Activated CD8-positive, alpha-beta T cell treated with anti-CD3 and anti-CD28 coated beads for 36 hours (primary cell): ENCODE measurements at regions not wholly inside any gene's neighbourhood (a gene's known extent, or its start where the extent isn't known, plus 50 kb on each side); places are given as distances from the start of the nearest gene placed in this dataset.
A peak's percentile ranks its signal among the peaks of the same experiment; 100 is the strongest.

Experiments
- ATAC-seq: fragments of 200-7000 bp; cut with Tn5 transposase; one replicate; pipeline ENCODE4 v1.10.0; 2021; ENCODE audit warnings: mild to moderate bottlenecking, moderate library complexity
- CTCF ChIA-PET: fragments of 350-600 bp; sonication (Branson Sonifier 250); formaldehyde crosslinking; loops from one replicate; lab custom pipeline; 2021; ENCODE audit warnings: antibody characterized with exemption; lab: Charles Lee
- POLR2A ChIA-PET: fragments of 350-600 bp; sonication (Branson Sonifier 250); formaldehyde crosslinking; loops from one replicate; lab custom pipeline; 2021; ENCODE audit warnings: antibody characterized with exemption; lab: Charles Lee
- DNase-seq: peaks from one replicate; pipeline ENCODE4 v3.0.0-alpha.2; 2020
- H3K27ac Mint-ChIP-seq: one replicate; pipeline ENCODE4 v1.8.0; 2021; ENCODE audit warnings: mild to moderate bottlenecking, mixed read lengths
- H3K27me3 Mint-ChIP-seq: one replicate; pipeline ENCODE4 v1.8.0; 2021; ENCODE audit warnings: mixed read lengths
- H3K36me3 Mint-ChIP-seq: one replicate; pipeline ENCODE4 v1.8.0; 2021; ENCODE audit warnings: low read depth, mixed read lengths
- H3K4me1 Mint-ChIP-seq: one replicate; pipeline ENCODE4 v1.8.0; 2021; ENCODE audit warnings: low read depth, mixed read lengths
- H3K4me3 Mint-ChIP-seq: one replicate; pipeline ENCODE4 v1.8.0; 2021; ENCODE audit warnings: mild to moderate bottlenecking, moderate library complexity, mixed read lengths
- H3K9me3 Mint-ChIP-seq: one replicate; pipeline ENCODE4 v1.8.0; 2021; ENCODE audit warnings: mixed read lengths
- CTCF ChIP-seq: fragments of 200-600 bp; IDR thresholded peaks from one replicate; pipeline ENCODE4 v1.8.0; 2022; ENCODE audit warnings: antibody characterized with exemption, mild to moderate bottlenecking
- intact Hi-C: fragments of 100-400 bp; cut with micrococcal nuclease; formaldehyde crosslinking; loops from one replicate; pipeline ENCODE4 v1.10.0; 2022

- peaks cover 10% of the 10 kb centered on the region for H3K9me3 Mint-ChIP-seq
- H3K36me3 Mint-ChIP-seq: peaks cover 6% of the 10 kb centered on the region
- no peaks in the 10 kb centered on the region for H3K27me3 Mint-ChIP-seq
- ChIA-PET POLR2A (no interaction called here), CTCF (no interaction called here)
- no peak overlapping the region for H3K4me3 Mint-ChIP-seq
- no peak for ATAC-seq
- intact Hi-C loops: no loop called here
- peaks cover 6% of the 10 kb centered on the region for H3K4me1 Mint-ChIP-seq
- no peak for DNase-seq
- H3K27ac Mint-ChIP-seq: no peak overlapping the region
- TF ChIP-seq CTCF: no peak
Measured at GRCh38 chrX:42415636-42416035, 362.3 kb downstream of the PPP1R2C start.

GRCh38 chrX:42414057-42414456 is 363.9 kb downstream of the PPP1R2C start:
- H3K27me3 Mint-ChIP-seq: no peaks in the 10 kb centered on the region
- no peak for ATAC-seq

GRCh38 chrX:42399632-42400024 is 378.3 kb downstream of the PPP1R2C start:
- intact Hi-C loops: no loop called here
- peaks cover 3% of the 10 kb centered on the region for H3K9me3 Mint-ChIP-seq
- H3K4me1 Mint-ChIP-seq: peaks cover 17% of the 10 kb centered on the region
- ChIA-PET POLR2A (no interaction called here), CTCF (interaction anchor here (1.3 kb wide), 1 partner anchor 11 kb away, joined by 3 read pairs; no protein-coding TSS in a partner anchor)
- ATAC-seq (no peak), DNase-seq (no peak)
- peak overlapping the region; percentile 31 for H3K27ac Mint-ChIP-seq
- no peak overlapping the region for H3K4me3 Mint-ChIP-seq
- no peaks in the 10 kb centered on the region for H3K27me3 Mint-ChIP-seq
- no peaks in the 10 kb centered on the region for H3K36me3 Mint-ChIP-seq
- TF ChIP-seq CTCF: no peak

More at GRCh38 chrX:42414057-42414456, 363.9 kb downstream of the PPP1R2C start:
- POLR2A ChIA-PET: no interaction called here
- intact Hi-C loops: no loop called here
- no peak overlapping the region for H3K27ac Mint-ChIP-seq
- CTCF ChIA-PET: no interaction called here
- H3K36me3 Mint-ChIP-seq: peaks cover 6% of the 10 kb centered on the region
- no peak overlapping the region for H3K4me3 Mint-ChIP-seq
- peaks cover 11% of the 10 kb centered on the region for H3K9me3 Mint-ChIP-seq
- TF ChIP-seq CTCF: no peak
- peaks cover 7% of the 10 kb centered on the region for H3K4me1 Mint-ChIP-seq
- no peak for DNase-seq

GRCh38 chrX:42398967-42399631 is 378.9 kb downstream of the PPP1R2C start:
- TF ChIP-seq CTCF: no peak
- ChIA-PET POLR2A (interaction anchor here (1.1 kb wide), 1 partner anchor 316 kb away, joined by 3 read pairs; no protein-coding TSS in a partner anchor), CTCF (interaction anchor here (1.3 kb wide), 1 partner anchor 11 kb away, joined by 3 read pairs; no protein-coding TSS in a partner anchor)
- Mint-ChIP-seq H3K4me1 (peaks cover 17% of the 10 kb centered on the region), H3K9me3 (peaks cover 3% of the 10 kb centered on the region), H3K4me3 (no peak overlapping the region), H3K36me3 (no peaks in the 10 kb centered on the region), H3K27ac (peak overlapping the region; percentile 31), H3K27me3 (no peaks in the 10 kb centered on the region)
- DNase-seq: peak; percentile 4
- intact Hi-C loops: no loop called here
- no peak for ATAC-seq

GRCh38 chrX:42396136-42396535 is 381.8 kb downstream of the PPP1R2C start:
- intact Hi-C loops: no loop called here
- no peak overlapping the region for H3K27ac Mint-ChIP-seq

More at GRCh38 chrX:42396136-42396535, 381.8 kb downstream of the PPP1R2C start:
- Mint-ChIP-seq H3K4me1 (peaks cover 17% of the 10 kb centered on the region), H3K9me3 (peaks cover 1% of the 10 kb centered on the region), H3K27me3 (no peaks in the 10 kb centered on the region), H3K4me3 (no peak overlapping the region), H3K36me3 (no peaks in the 10 kb centered on the region)
- no peak for TF ChIP-seq CTCF
- CTCF ChIA-PET: no interaction called here
- POLR2A ChIA-PET: no interaction called here
- DNase-seq (no peak), ATAC-seq (no peak)
